ENCODE measurements at regions not wholly inside any gene's neighbourhood (a gene's known extent, or its start where the extent isn't known, plus 50 kb on each side); places are given as distances from the start of the nearest gene placed in this dataset.

- TF ChIP-seq CUX1 (CRISPR knock-in tag; IDR thresholded peaks at IDR 0.05) (no peak), RNF2 (IDR thresholded peaks at IDR 0.05) (no peak)
Measured at GRCh38 chr9:109704546-109704945, 75.5 kb upstream of the PALM2AKAP2 start (continued).

GRCh38 chr9:109705515-109705914, 74.5 kb upstream of the PALM2AKAP2 start:
- H3K9me1 ChIP-seq (ENCODE audit: control insufficient read depth, insufficient read depth, low read length) = no peaks in the 10 kb centered on the region
- H3K4me2 ChIP-seq (ENCODE audit: insufficient read depth, low read length) = no peak overlapping the region
- in situ Hi-C loops (cut with MboI) = no loop called here
- no peaks in the 10 kb centered on the region for H3K36me3 ChIP-seq (ENCODE audit: control insufficient read depth, insufficient read depth, low read length)
- H4K20me1 ChIP-seq (replicated peaks; ENCODE audit: control insufficient read depth, insufficient read depth, low read length) = no peaks in the 10 kb centered on the region
- POLR2A ChIA-PET = no interaction called here
- TF ChIP-seq DPF2 (IDR thresholded peaks at IDR 0.05) (no peak), CBX3 (IDR thresholded peaks at IDR 0.05; ENCODE audit: borderline replicate concordance in 1 of 2, low read length in 2 of 2) (no peak), COPS2 (conservative IDR thresholded peaks at IDR 0.05) (no peak), TBP (optimal IDR thresholded peaks at IDR 0.05; ENCODE audit: low read depth, low read length) (peak; percentile 78), POLR2H (tag; IDR thresholded peaks at IDR 0.05; ENCODE audit: low read depth) (peak; percentile 58; the same call in 1 of the 2 replicates), POLR3A (IDR thresholded peaks at IDR 0.05; ENCODE audit: borderline replicate concordance, extremely low read depth, insufficient read depth, insufficient read length) (peak; percentile 66)
- H3K9ac ChIP-seq (ENCODE audit: insufficient read depth in 1 of 2, low read depth in 2 of 2, low read length in 2 of 2) = no peak overlapping the region
- BruUV-seq (replicated peaks) = no TSS peak
- no peak for DNase-seq (ENCODE audit: extremely low read depth in 1 of 4, low spot score in 3 of 4)
- CTCF ChIA-PET (ENCODE audit: low intra/inter-chr PET ratio) = no interaction called here
- no peak overlapping the region for H2AFZ ChIP-seq (ENCODE audit: low read depth, low read length)
- H3K9me3 ChIP-seq (replicated peaks; ENCODE audit: control insufficient read depth, insufficient read depth, low read depth, low read length) = no peaks in the 10 kb centered on the region
- no peak for ATAC-seq
- H3K79me2 ChIP-seq (ENCODE audit: control insufficient read depth, insufficient read depth, low read length) = no peaks in the 10 kb centered on the region
- H3K27ac ChIP-seq (ENCODE audit: extremely low read depth, low read depth, low read length) = no peak overlapping the region
- no peak for FAIRE-seq
- no peak overlapping the region for H3K4me3 ChIP-seq
- intact Hi-C loops (cut with micrococcal nuclease) = no loop called here
- no peaks in the 10 kb centered on the region for H3K27me3 ChIP-seq (ENCODE audit: control insufficient read depth in 2 of 2, insufficient read depth in 2 of 2, low read length in 2 of 2)
- H3K4me1 ChIP-seq (replicated peaks in 1 of 2; ENCODE audit: control insufficient read depth in 2 of 2, insufficient read depth in 2 of 2, low read length in 2 of 2) = no peaks in the 10 kb centered on the region
